Parathyroid adenoma (tissue), 2 donors: ENCODE measurements at regions not wholly inside any gene's neighbourhood (a gene's known extent, or its start where the extent isn't known, plus 50 kb on each side); places are given as distances from the start of the nearest gene placed in this dataset.

ENCODE experiments used
- H2AFZ ChIP-seq: fragments of 300-600 bp; sonication (generic); one replicate; pipeline ENCODE4 v1.7.0; 2017; ENCODE audit warnings: antibody characterized with exemption, mild to moderate bottlenecking
- H3K27ac ChIP-seq: fragments of 300-600 bp; sonication (generic); one replicate; pipeline ENCODE4 v1.7.0; 2017
- H3K27me3 ChIP-seq: fragments of 300-600 bp; sonication (generic); one replicate; pipeline ENCODE4 v1.7.0; 2017; ENCODE audit warnings: low read length; ENCODE audit not compliant: control insufficient read depth, insufficient read depth
- H3K36me3 ChIP-seq: fragments of 300-600 bp; sonication (generic); one replicate; pipeline ENCODE4 v1.7.0; 2017; ENCODE audit warnings: low read length; ENCODE audit not compliant: control insufficient read depth, insufficient read depth
- H3K4me1 ChIP-seq: fragments of 300-600 bp; sonication (generic); one replicate; pipeline ENCODE4 v1.7.0; 2017; ENCODE audit warnings: control low read depth
- H3K4me2 ChIP-seq: fragments of 300-600 bp; sonication (generic); one replicate; pipeline ENCODE4 v1.7.0; 2017; ENCODE audit warnings: low read length
- H3K4me3 ChIP-seq: fragments of 300-600 bp; sonication (generic); one replicate; pipeline ENCODE4 v1.7.0; 2017; ENCODE audit warnings: low read depth, low read length
- H3K79me2 ChIP-seq: fragments of 300-600 bp; sonication (generic); one replicate; pipeline ENCODE4 v1.7.0; 2017; ENCODE audit warnings: control low read depth
- H3K9ac ChIP-seq: fragments of 300-600 bp; sonication (generic); one replicate; pipeline ENCODE4 v1.7.0; 2017; ENCODE audit warnings: mild to moderate bottlenecking
- H3K9me3 ChIP-seq: fragments of 300-600 bp; sonication (generic); one replicate; pipeline ENCODE4 v1.7.0; 2017; ENCODE audit warnings: low read length; ENCODE audit not compliant: control insufficient read depth
- TF ChIP-seq, protein P1 (sequence below): fragments of 300-600 bp; sonication (generic); IDR thresholded peaks from one replicate; pipeline ENCODE4 v1.7.0; 2017; ENCODE audit warnings: antibody characterized with exemption, mild to moderate bottlenecking
- donor health status: primary hyperparathyroidism.

DNA sequence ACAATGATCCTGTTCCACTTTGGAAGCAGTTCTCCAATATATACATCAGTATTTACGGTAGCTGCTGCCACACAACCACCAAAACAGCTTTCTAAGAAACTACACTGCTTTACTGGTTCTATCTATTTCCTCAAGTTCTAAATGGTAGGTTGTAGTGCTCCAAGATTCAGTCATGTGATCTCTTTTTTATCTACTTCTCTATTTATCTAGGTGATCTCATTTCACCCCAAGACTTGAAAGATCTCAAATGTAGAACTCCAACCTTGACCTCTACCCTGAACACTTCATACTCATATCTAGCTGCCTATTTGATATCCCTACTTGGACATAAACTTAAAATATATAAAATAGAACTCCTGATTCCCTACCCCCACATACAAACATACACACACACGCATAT, 133.9 kb upstream of the RAP1B start:
- peaks cover 6% of the 10 kb centered on the region for H3K4me1 ChIP-seq
- H3K27me3 ChIP-seq = no peaks in the 10 kb centered on the region
- no peak overlapping the region for H3K27ac ChIP-seq
- no peaks in the 10 kb centered on the region for H3K79me2 ChIP-seq
- no peak overlapping the region for H3K4me3 ChIP-seq
- H2AFZ ChIP-seq = no peak overlapping the region
- no peaks in the 10 kb centered on the region for H3K36me3 ChIP-seq
- no peak overlapping the region for H3K9ac ChIP-seq
- no peak overlapping the region for H3K4me2 ChIP-seq
- H3K9me3 ChIP-seq = no peaks in the 10 kb centered on the region
- TF ChIP-seq, protein P1, sequence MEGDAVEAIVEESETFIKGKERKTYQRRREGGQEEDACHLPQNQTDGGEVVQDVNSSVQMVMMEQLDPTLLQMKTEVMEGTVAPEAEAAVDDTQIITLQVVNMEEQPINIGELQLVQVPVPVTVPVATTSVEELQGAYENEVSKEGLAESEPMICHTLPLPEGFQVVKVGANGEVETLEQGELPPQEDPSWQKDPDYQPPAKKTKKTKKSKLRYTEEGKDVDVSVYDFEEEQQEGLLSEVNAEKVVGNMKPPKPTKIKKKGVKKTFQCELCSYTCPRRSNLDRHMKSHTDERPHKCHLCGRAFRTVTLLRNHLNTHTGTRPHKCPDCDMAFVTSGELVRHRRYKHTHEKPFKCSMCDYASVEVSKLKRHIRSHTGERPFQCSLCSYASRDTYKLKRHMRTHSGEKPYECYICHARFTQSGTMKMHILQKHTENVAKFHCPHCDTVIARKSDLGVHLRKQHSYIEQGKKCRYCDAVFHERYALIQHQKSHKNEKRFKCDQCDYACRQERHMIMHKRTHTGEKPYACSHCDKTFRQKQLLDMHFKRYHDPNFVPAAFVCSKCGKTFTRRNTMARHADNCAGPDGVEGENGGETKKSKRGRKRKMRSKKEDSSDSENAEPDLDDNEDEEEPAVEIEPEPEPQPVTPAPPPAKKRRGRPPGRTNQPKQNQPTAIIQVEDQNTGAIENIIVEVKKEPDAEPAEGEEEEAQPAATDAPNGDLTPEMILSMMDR = no peak

DNA sequence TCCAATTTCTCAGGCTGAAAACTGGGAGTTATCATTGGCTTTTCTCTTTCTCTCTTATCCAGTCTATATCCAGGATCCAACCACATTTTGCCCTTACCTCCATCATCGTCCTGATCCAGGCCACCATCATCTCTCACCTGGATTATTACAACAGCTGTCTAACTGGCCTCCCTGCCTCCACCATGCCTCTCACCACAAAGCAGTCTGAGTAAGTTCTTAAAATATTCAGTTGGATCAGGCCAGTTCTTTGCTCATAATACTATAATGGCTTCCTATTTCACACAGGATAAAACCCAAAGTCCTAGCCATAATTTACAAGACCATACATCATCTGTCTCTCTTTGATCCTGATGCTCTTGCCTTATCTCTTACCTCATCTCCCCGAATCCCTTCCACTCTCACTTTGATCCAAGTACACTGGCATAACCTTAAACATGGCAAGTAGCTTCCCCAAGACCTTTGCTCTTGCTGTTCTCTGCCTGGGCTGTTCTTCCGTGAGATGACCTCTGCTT, 133.4 kb upstream of the RAP1B start:
- Histone ChIP-seq H3K27ac (no peak overlapping the region), H3K9ac (no peak overlapping the region), H3K4me1 (peaks cover 6% of the 10 kb centered on the region), H3K9me3 (no peaks in the 10 kb centered on the region), H3K4me3 (no peak overlapping the region), H3K27me3 (no peaks in the 10 kb centered on the region), H3K79me2 (no peaks in the 10 kb centered on the region), H3K4me2 (no peak overlapping the region), H2AFZ (no peak overlapping the region), H3K36me3 (no peaks in the 10 kb centered on the region)
- TF ChIP-seq, protein P1 = no peak

DNA sequence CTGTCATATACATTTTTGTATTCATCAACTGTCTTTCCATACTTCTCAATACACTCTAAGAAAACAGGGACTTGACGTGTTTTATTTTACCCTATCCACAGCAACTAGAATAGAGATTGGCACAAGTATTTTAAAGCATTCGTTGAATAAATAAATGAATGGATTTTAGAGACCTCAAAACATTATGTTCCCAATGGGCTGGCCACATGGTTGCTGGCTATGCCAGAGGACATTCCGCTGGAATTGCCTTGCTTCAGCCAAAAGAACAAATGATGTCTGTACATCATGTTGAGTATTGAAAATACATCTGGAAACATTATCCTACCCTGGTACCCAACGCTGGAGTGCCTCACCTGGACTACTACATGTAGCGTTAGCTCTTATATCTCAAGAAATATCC, 132.8 kb upstream of the RAP1B start:
- Histone ChIP-seq H3K27me3 (no peaks in the 10 kb centered on the region), H3K4me1 (peaks cover 6% of the 10 kb centered on the region), H3K9ac (no peak overlapping the region), H3K4me3 (no peak overlapping the region), H3K4me2 (no peak overlapping the region), H3K27ac (no peak overlapping the region), H3K79me2 (no peaks in the 10 kb centered on the region), H3K36me3 (no peaks in the 10 kb centered on the region), H2AFZ (no peak overlapping the region), H3K9me3 (no peaks in the 10 kb centered on the region)
- TF ChIP-seq, protein P1 = no peak

DNA sequence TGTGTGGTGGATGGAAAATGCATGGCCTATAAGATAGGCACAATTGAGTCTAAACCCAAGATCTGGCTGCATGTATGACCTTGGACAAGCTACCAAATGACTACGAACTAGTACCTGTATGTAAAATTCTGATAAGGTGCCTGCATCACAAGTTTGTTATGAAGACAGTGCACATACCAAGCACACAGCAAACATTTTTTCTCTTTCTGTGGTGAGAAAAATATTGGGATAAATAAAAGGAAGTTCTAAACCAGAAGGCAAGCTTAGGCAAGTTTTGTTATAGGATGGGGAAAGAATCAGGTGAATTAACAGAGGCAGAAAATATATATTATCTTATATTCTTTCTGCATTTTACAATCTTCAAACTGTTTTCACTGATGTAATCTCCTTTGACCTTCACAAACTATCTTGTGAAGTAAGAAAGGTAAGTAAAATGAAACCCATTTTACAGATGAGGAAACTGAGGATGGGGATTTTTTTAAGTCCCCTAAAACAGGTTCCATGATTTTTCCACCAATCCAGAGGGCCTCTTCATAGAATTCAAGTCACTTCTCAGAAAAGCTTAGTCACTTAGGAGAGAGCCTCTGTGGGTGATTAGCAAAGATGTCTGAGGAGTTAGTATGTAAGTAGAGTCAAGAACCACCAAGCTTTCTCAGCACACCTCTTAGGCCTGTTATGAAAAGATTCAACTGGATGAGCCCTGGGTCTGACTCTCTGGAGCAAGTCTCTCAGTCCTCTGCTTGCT, 132.0 kb upstream of the RAP1B start:
- H3K9ac ChIP-seq = no peak overlapping the region
- no peaks in the 10 kb centered on the region for H3K79me2 ChIP-seq
- no peak overlapping the region for H3K27ac ChIP-seq
- TF ChIP-seq, protein P1 = no peak
- H2AFZ ChIP-seq = peak overlapping the region; percentile 58
- no peak overlapping the region for H3K4me3 ChIP-seq
- no peaks in the 10 kb centered on the region for H3K27me3 ChIP-seq
- H3K36me3 ChIP-seq = no peaks in the 10 kb centered on the region
- H3K4me1 ChIP-seq = peaks cover 6% of the 10 kb centered on the region
- no peaks in the 10 kb centered on the region for H3K9me3 ChIP-seq
- H3K4me2 ChIP-seq = no peak overlapping the region
